Effector memory CD4-positive, alpha-beta T cell (primary cell): ENCODE measurements at regions not wholly inside any gene's neighbourhood (a gene's known extent, or its start where the extent isn't known, plus 50 kb on each side); places are given as distances from the start of the nearest gene placed in this dataset.

Experiments used
- DNase-seq, 3 donors: peaks; one replicate each; pipeline ENCODE4 v3.0.0-alpha.2; 2020
- H3K27ac ChIP-seq: 2 replicates; pipeline ENCODE4 v1.7.0; 2013; ENCODE audit warnings: mild to moderate bottlenecking, low read length, moderate library complexity; ENCODE audit not compliant: insufficient read depth, poor library complexity, severe bottlenecking
- H3K27me3 ChIP-seq: replicated peaks from 2 replicates; pipeline ENCODE4 v1.7.0; 2013; ENCODE audit warnings: mild to moderate bottlenecking, low read length; ENCODE audit not compliant: insufficient read depth, control insufficient read depth, poor library complexity, severe bottlenecking
- H3K36me3 ChIP-seq: 2 replicates; pipeline ENCODE4 v1.7.0; 2013; ENCODE audit warnings: mild to moderate bottlenecking, low read length, moderate library complexity; ENCODE audit not compliant: control insufficient read depth, insufficient read depth
- H3K4me1 ChIP-seq: 2 replicates; pipeline ENCODE4 v1.7.0; 2013; ENCODE audit warnings: low read length, mild to moderate bottlenecking; ENCODE audit not compliant: control insufficient read depth, insufficient read depth, poor library complexity, severe bottlenecking
- H3K4me3 ChIP-seq: 2 replicates; pipeline ENCODE4 v1.7.0; 2013; ENCODE audit warnings: low read length, low read depth, mild to moderate bottlenecking; ENCODE audit not compliant: insufficient read depth, poor library complexity, severe bottlenecking
- H3K9me3 ChIP-seq: 2 replicates; pipeline ENCODE4 v1.7.0; 2013; ENCODE audit warnings: mild to moderate bottlenecking, low read length, moderate library complexity; ENCODE audit not compliant: control insufficient read depth

GRCh38 chr2:144939590-144939989 is 419.7 kb upstream of the ZEB2 start:
- no peak for DNase-seq
- Histone ChIP-seq H3K36me3 (no peaks in the 10 kb centered on the region), H3K27ac (no peak overlapping the region), H3K4me3 (no peak overlapping the region), H3K4me1 (no peaks in the 10 kb centered on the region), H3K9me3 (no peaks in the 10 kb centered on the region), H3K27me3 (peaks cover 3% of the 10 kb centered on the region)

- DNase-seq, result no peak
- no peaks in the 10 kb centered on the region for H3K36me3 ChIP-seq
- H3K9me3 ChIP-seq, result no peaks in the 10 kb centered on the region
- H3K4me3 ChIP-seq, result no peak overlapping the region
- peaks cover 3% of the 10 kb centered on the region for H3K27me3 ChIP-seq
- no peaks in the 10 kb centered on the region for H3K4me1 ChIP-seq
- no peak overlapping the region for H3K27ac ChIP-seq
Observed at GRCh38 chr2:144937910-144938709, 418.2 kb upstream of the ZEB2 start.

GRCh38 chr2:144937066-144937465 is 417.1 kb upstream of the ZEB2 start:
- no peak for DNase-seq
- peaks cover 3% of the 10 kb centered on the region for H3K27me3 ChIP-seq
- H3K36me3 ChIP-seq, result no peaks in the 10 kb centered on the region
- H3K27ac ChIP-seq, result no peak overlapping the region
- no peaks in the 10 kb centered on the region for H3K9me3 ChIP-seq
- H3K4me3 ChIP-seq, result no peak overlapping the region
- no peaks in the 10 kb centered on the region for H3K4me1 ChIP-seq

DNA sequence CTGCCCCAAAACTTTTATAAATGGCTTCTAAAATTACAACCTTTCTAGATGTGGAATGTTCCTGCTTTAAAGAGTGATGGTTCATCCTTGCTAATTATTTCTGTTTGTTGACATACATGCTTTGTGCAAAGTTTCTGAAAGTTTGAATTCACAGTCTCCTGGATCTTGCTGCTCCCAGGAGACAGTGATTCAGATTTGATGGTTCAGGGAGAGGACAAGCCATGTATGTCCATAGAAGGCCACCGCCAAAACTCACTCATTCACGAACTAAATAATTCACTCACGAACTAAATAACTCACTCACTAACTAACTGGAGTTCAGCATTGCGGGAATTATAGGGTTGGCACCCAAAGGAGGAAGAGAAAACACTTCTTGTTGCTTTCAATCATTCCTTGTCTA is 416.5 kb upstream of the ZEB2 start:
- Histone ChIP-seq H3K9me3 (no peaks in the 10 kb centered on the region), H3K27me3 (peaks cover 3% of the 10 kb centered on the region), H3K27ac (no peak overlapping the region)

DNA sequence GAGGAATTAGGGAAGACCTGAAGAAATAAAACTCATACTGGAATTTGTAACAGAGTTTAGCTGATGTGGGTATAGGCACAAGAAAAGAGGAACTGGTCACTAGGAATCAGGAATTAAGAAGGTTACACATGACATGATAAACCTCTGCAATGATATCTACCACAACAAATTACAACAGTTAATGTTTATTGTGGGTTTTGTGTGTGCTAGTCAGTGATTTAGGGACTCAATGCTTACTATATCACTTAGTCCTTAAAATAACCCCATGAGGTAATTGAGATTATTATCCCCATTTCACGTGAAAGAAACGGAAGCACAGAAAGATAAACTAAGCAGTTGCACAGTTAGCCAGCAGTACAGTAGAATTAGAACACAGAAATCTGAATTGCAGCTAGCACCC is 415.8 kb upstream of the ZEB2 start:
- no peak overlapping the region for H3K27ac ChIP-seq
- H3K36me3 ChIP-seq, result no peaks in the 10 kb centered on the region
- peaks cover 3% of the 10 kb centered on the region for H3K27me3 ChIP-seq
- no peaks in the 10 kb centered on the region for H3K4me1 ChIP-seq
- no peak overlapping the region for H3K4me3 ChIP-seq
- DNase-seq, result no peak
- no peaks in the 10 kb centered on the region for H3K9me3 ChIP-seq

More for the DNA sequence above, 416.5 kb upstream of the ZEB2 start:
- Histone ChIP-seq H3K4me3 (no peak overlapping the region), H3K36me3 (no peaks in the 10 kb centered on the region), H3K4me1 (no peaks in the 10 kb centered on the region)
- DNase-seq, result no peak

GRCh38 chr2:144935191-144935590 is 415.3 kb upstream of the ZEB2 start:
- Histone ChIP-seq H3K4me1 (no peaks in the 10 kb centered on the region), H3K36me3 (no peaks in the 10 kb centered on the region), H3K4me3 (no peak overlapping the region), H3K9me3 (no peaks in the 10 kb centered on the region), H3K27ac (no peak overlapping the region), H3K27me3 (peaks cover 1% of the 10 kb centered on the region)
- no peak for DNase-seq

GRCh38 chr2:144931960-144932359 is 412.0 kb upstream of the ZEB2 start:
- DNase-seq, result no peak

DNA sequence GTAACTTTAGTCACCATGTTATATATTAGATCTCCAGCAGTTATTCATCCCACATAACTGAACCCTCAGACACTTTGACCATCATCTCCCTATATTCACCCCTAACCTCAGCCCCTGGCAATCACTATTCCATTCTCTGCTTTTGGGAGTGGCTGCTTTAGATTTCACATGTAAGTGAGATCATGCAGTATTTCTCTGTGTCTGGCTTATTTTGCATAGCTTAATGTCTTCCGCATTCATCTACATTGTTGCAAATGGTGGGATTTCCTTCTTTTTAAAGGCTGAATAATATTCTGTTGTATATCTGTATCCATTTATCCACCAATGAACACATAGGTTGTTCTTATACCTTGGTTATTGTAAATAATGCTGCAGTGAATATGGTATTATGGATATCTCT is 411.6 kb upstream of the ZEB2 start:
- no peak for DNase-seq
- Histone ChIP-seq H3K27ac (no peak overlapping the region), H3K27me3 (no peaks in the 10 kb centered on the region), H3K9me3 (no peaks in the 10 kb centered on the region), H3K4me3 (no peak overlapping the region), H3K36me3 (no peaks in the 10 kb centered on the region), H3K4me1 (no peaks in the 10 kb centered on the region)

More at GRCh38 chr2:144931960-144932359, 412.0 kb upstream of the ZEB2 start:
- H3K36me3 ChIP-seq, result no peaks in the 10 kb centered on the region
- H3K4me3 ChIP-seq, result no peak overlapping the region
- no peaks in the 10 kb centered on the region for H3K4me1 ChIP-seq
- no peaks in the 10 kb centered on the region for H3K9me3 ChIP-seq
- H3K27me3 ChIP-seq, result no peaks in the 10 kb centered on the region
- no peak overlapping the region for H3K27ac ChIP-seq

DNA sequence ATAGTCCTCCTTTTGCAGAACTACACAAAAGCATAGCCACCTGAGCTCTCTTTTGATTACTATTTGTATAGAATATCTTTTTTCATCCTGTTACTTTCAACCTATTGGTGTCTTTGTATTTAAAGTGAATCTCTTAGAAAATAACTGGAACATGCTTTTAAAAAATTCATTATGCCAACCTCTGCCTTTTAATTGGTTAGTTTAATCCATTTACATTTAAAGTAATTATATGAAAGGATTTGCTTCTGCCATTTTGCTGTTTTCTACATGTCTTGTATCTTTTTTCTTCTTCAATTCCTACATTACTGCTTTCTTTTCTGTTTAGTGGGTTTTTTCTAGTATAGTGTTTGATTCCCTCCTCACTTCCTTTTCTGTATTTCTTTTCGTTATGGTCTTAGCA is 407.5 kb upstream of the ZEB2 start:
- no peaks in the 10 kb centered on the region for H3K27me3 ChIP-seq
- DNase-seq, result no peak
- no peaks in the 10 kb centered on the region for H3K4me1 ChIP-seq
- H3K27ac ChIP-seq, result no peak overlapping the region
- no peaks in the 10 kb centered on the region for H3K9me3 ChIP-seq
- no peak overlapping the region for H3K4me3 ChIP-seq
- H3K36me3 ChIP-seq, result no peaks in the 10 kb centered on the region

DNA sequence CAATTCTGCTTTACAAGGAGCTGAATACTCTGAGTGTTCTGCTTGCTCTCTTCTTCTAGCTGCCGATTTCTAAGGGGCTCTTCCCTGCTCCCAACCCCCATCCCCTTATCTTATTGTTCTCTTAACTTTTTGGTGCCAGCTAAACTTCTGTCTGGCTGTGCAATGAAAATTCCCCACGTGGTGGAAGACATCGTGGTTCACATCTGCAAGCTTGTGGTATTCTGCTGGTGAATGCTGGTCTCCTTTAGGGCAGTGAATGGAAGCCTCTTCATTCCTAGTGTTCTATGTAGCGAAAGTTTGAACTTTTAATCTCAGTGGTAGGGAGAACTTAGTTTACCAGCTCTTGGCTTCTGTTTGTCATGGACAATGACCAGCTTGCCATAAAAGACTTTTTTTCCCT is 406.0 kb upstream of the ZEB2 start:
- H3K9me3 ChIP-seq, result no peaks in the 10 kb centered on the region
- no peaks in the 10 kb centered on the region for H3K4me1 ChIP-seq
- DNase-seq, result no peak
- H3K27ac ChIP-seq, result no peak overlapping the region
- H3K4me3 ChIP-seq, result no peak overlapping the region
- H3K36me3 ChIP-seq, result no peaks in the 10 kb centered on the region
- H3K27me3 ChIP-seq, result no peaks in the 10 kb centered on the region
